ENCODE measurements at regions not wholly inside any gene's neighbourhood (a gene's known extent, or its start where the extent isn't known, plus 50 kb on each side); places are given as distances from the start of the nearest gene placed in this dataset.

DNA sequence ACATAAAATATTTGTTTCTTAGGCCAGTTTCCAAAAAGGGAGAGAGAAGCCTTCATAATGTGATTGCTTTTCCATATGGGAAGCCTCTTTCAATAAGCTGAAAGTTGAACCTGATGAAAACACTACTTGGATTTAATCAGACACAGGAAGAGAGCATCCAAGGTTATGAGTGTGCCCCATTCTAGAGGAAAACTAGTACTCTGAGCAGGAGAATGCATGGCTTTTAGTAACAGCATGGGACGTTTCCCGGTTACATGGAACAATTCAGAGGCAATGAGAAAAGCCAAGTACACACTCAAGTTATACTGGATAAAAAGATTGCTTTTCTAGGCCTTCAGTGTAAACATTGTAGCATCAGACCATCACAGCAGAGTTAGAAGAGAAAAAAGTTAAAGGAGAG is 315.8 kb downstream of the ZNF516 start:
- TF ChIP-seq YY1 (IDR thresholded peaks at IDR 0.05; ENCODE audit: low read depth) (no peak), EP300 (IDR thresholded peaks at IDR 0.05; ENCODE audit: borderline replicate concordance) (no peak)

Measured in Ishikawa (cell line).